A549 (cell line): ENCODE measurements at regions not wholly inside any gene's neighbourhood (a gene's known extent, or its start where the extent isn't known, plus 50 kb on each side); places are given as distances from the start of the nearest gene placed in this dataset.

Experiments used
- ATAC-seq, 2 experiments: fragments of 200-7000 bp in 1 of 2; fragments of >200 bp in 1 of 2; cut with Nextera tagmentation in 1 of 2; cut with Tn5 transposase in 1 of 2; 3 replicates each; pipeline versions ENCODE4 v1.8.0 to v1.9.1; 2018 to 2020; ENCODE audit warnings: mild to moderate bottlenecking in 1 of 2, moderate library complexity in 1 of 2
- CTCF ChIA-PET: fragments of 300-600 bp; sonication (Branson Sonifier 250); formaldehyde crosslinking; extraction: SDS; loops from one replicate; lab custom pipeline; 2021; ENCODE audit warnings: antibody characterized with exemption, inconsistent platforms; lab: Yijun Ruan, JAX
- POLR2A ChIA-PET: fragments of 350-600 bp; formaldehyde crosslinking; extraction: SDS; loops from one replicate; lab custom pipeline; 2021; ENCODE audit warnings: antibody characterized with exemption, inconsistent platforms; lab: Yijun Ruan, JAX
- DNase-seq, 2 experiments: peaks; one replicate each; pipeline versions ENCODE4 v3.0.0 to v3.0.0-alpha.2; 2011 to 2016; ENCODE audit warnings: low read depth in 1 of 2, low spot score in 1 of 2
- FAIRE-seq: peaks from 2 replicates; lab custom pipeline; 2011; peaks lifted over from hg19 to GRCh38; lab: Jason Lieb, UNC
- H3K27ac ChIP-seq, 2 experiments: fragments of >200 bp; sonication (Bioruptor Twin); formaldehyde crosslinking; 3 replicates each; pipeline ENCODE4 v1.5.1; 2016 to 2017
- H3K4me1 ChIP-seq: fragments of >200 bp; sonication (Bioruptor Twin); formaldehyde crosslinking; 3 replicates; pipeline ENCODE4 v1.6.1; 2016
- H3K4me2 ChIP-seq: fragments of >200 bp; sonication (Bioruptor Twin); formaldehyde crosslinking; 3 replicates; pipeline ENCODE4 v1.6.1; 2016
- H3K4me3 ChIP-seq: fragments of >200 bp; sonication (Bioruptor Twin); formaldehyde crosslinking; 3 replicates; pipeline ENCODE4 v1.5.1; 2016
- H3K9me3 ChIP-seq: fragments of >200 bp; sonication (Bioruptor Twin); formaldehyde crosslinking; 3 replicates; pipeline ENCODE4 v1.6.1; 2016
- CBX2 ChIP-seq: fragments of 200-600 bp; sonication (generic); IDR thresholded peaks from 2 replicates; pipeline ENCODE4 v1.6.1; 2016; ENCODE audit warnings: low read depth, mild to moderate bottlenecking, borderline replicate concordance
- EHF ChIP-seq: fragments of 250-450 bp; sonication (Bioruptor Pico); IDR thresholded peaks from 2 replicates; pipeline ENCODE4 v1.5.0; 2020; ENCODE audit warnings: mild to moderate bottlenecking
- ELK1 ChIP-seq: fragments of 150-350 bp; IDR thresholded peaks from 2 replicates; pipeline ENCODE4 v1.6.1; 2014; ENCODE audit warnings: low read depth, mild to moderate bottlenecking, low read length
- EP300 ChIP-seq, 2 experiments: fragments of >200 bp; sonication (Bioruptor Twin); formaldehyde crosslinking; IDR thresholded peaks; 2 replicates in 1 of 2; 3 replicates in 1 of 2; pipeline ENCODE4 v1.6.1; 2016 to 2017
- ESRRA ChIP-seq: fragments of 150-350 bp; IDR thresholded peaks from 2 replicates; pipeline ENCODE4 v1.6.1; 2014; ENCODE audit warnings: mild to moderate bottlenecking, low read length, borderline replicate concordance
- FOSB ChIP-seq: fragments of 250-450 bp; sonication (Bioruptor Pico); IDR thresholded peaks from 2 replicates; pipeline ENCODE4 v1.5.0; 2020; ENCODE audit warnings: mild to moderate bottlenecking, moderate library complexity
- GATA3 ChIP-seq: IDR thresholded peaks from 2 replicates; pipeline ENCODE4 v1.6.1; 2012; ENCODE audit warnings: borderline replicate concordance
- HDAC2 ChIP-seq: fragments of 200-600 bp; sonication (generic); IDR thresholded peaks from 2 replicates; pipeline ENCODE4 v1.6.1; 2016
- HES2 ChIP-seq: fragments of >200 bp; sonication (Bioruptor Twin); formaldehyde crosslinking; IDR thresholded peaks from 2 replicates; pipeline ENCODE4 v1.6.1; 2016
- HMGXB4 ChIP-seq: fragments of 250-450 bp; sonication (Bioruptor Pico); IDR thresholded peaks from 2 replicates; pipeline ENCODE4 v1.5.0; 2021; ENCODE audit warnings: mild to moderate bottlenecking, moderate library complexity, borderline replicate concordance
- HOXB13 ChIP-seq: fragments of 250-450 bp; sonication (Bioruptor Pico); IDR thresholded peaks from 2 replicates; pipeline ENCODE4 v1.5.0; 2020; ENCODE audit warnings: low read depth, mild to moderate bottlenecking, moderate library complexity
- JUNB ChIP-seq: fragments of >200 bp; sonication (Bioruptor Twin); formaldehyde crosslinking; IDR thresholded peaks from 2 replicates; pipeline ENCODE4 v1.6.1; 2016
- KDM5A ChIP-seq: fragments of 200-600 bp; sonication (generic); IDR thresholded peaks from 2 replicates; pipeline ENCODE4 v1.6.1; 2016; ENCODE audit warnings: antibody characterized with exemption, mild to moderate bottlenecking
- MAX ChIP-seq: IDR thresholded peaks from 2 replicates; pipeline ENCODE4 v1.6.1; 2012
- NFE2L2 ChIP-seq: fragments of 150-350 bp; conservative IDR thresholded peaks from 2 replicates; pipeline ENCODE4 v1.6.1; 2014; ENCODE audit warnings: low read length
- NPAS2 ChIP-seq: fragments of 250-450 bp; sonication (Bioruptor Pico); IDR thresholded peaks from 2 replicates; pipeline ENCODE4 v1.8.0; 2022; ENCODE audit warnings: mild to moderate bottlenecking, moderate library complexity, borderline replicate concordance
- NR3C1 ChIP-seq: fragments of >200 bp; sonication (Bioruptor Twin); formaldehyde crosslinking; IDR thresholded peaks from 3 replicates; pipeline ENCODE4 v1.6.1; 2017
- PBX3 ChIP-seq: IDR thresholded peaks from 2 replicates; pipeline ENCODE4 v1.6.1; 2012
- RCOR1 ChIP-seq: fragments of 150-350 bp; IDR thresholded peaks from 2 replicates; pipeline ENCODE4 v1.6.1; 2014; ENCODE audit warnings: antibody characterized with exemption, low read length, low read depth
- USF2 ChIP-seq: fragments of 450-650 bp; IDR thresholded peaks from 2 replicates; pipeline ENCODE4 v1.6.1; 2014; ENCODE audit warnings: antibody characterized with exemption
- ZC3H11A ChIP-seq: fragments of 450-650 bp; IDR thresholded peaks from 2 replicates; pipeline ENCODE4 v1.6.1; 2014; ENCODE audit warnings: antibody characterized with exemption, mild to moderate bottlenecking
- ZNF302 ChIP-seq: fragments of 250-450 bp; sonication (Bioruptor Pico); IDR thresholded peaks from 2 replicates; pipeline ENCODE4 v1.9.0; 2021; ENCODE audit warnings: inconsistent platforms, mild to moderate bottlenecking, moderate library complexity
- WGBS: methylation state at CpG from one replicate; pipeline ENCODE4 v1.1.6; 2017; ENCODE audit errors: missing lambda C conversion rate; 5-methylcytosine and 5-hydroxymethylcytosine counted together

- TF ChIP-seq HMGXB4 (CRISPR knock-in tag): no peak
- TF ChIP-seq ZC3H11A: no peak
- no peak for TF ChIP-seq MAX
- TF ChIP-seq, all 56 proteins: peak for 0
Observed at GRCh38 chrX:143171703-143172102, 146.0 kb downstream of the SPANXN4 start (continued).

GRCh38 chrX:143165778-143166177 is 140.1 kb downstream of the SPANXN4 start:
- ATAC-seq: no peak
- ChIA-PET POLR2A (no interaction called here), CTCF (no interaction called here)
- 0% methylated on average over 1 of the region's 1 CpG for WGBS
- H3K27ac ChIP-seq: no peak overlapping the region
- peak; percentile 68 for FAIRE-seq
- H3K4me3 ChIP-seq: no peak overlapping the region
- H3K4me1 ChIP-seq: no peaks in the 10 kb centered on the region
- no peak for DNase-seq
- H3K4me2 ChIP-seq: no peak overlapping the region
- TF ChIP-seq NPAS2 (CRISPR knock-in tag): no peak
- no peak for TF ChIP-seq ZNF302 (CRISPR knock-in tag)
- TF ChIP-seq GATA3: no peak
- TF ChIP-seq EHF (CRISPR knock-in tag): no peak
- no peak for TF ChIP-seq EP300 (IDR thresholded peaks at IDR 0.05)
- H3K9me3 ChIP-seq: no peaks in the 10 kb centered on the region

GRCh38 chrX:143139681-143140080 is 114.0 kb downstream of the SPANXN4 start:
- H3K4me1 ChIP-seq: no peaks in the 10 kb centered on the region
- WGBS: 0% methylated on average over 2 of the region's 2 CpGs
- no peak overlapping the region for H3K4me3 ChIP-seq
- POLR2A ChIA-PET: no interaction called here
- no peak overlapping the region for H3K27ac ChIP-seq
- ATAC-seq: no peak
- no peak for FAIRE-seq
- no peak overlapping the region for H3K4me2 ChIP-seq
- no peak for TF ChIP-seq KDM5A
- TF ChIP-seq, all 56 proteins: peak for 0
- CTCF ChIA-PET: no interaction called here
- DNase-seq: no peak
- H3K9me3 ChIP-seq: no peaks in the 10 kb centered on the region

GRCh38 chrX:143121477-143121876 is 95.7 kb downstream of the SPANXN4 start:
- no peak for DNase-seq
- POLR2A ChIA-PET: no interaction called here
- Histone ChIP-seq H3K27ac (no peak overlapping the region), H3K4me3 (no peak overlapping the region), H3K4me1 (no peaks in the 10 kb centered on the region), H3K9me3 (no peaks in the 10 kb centered on the region)
- WGBS: 7% methylated on average over 4 of the region's 4 CpGs
- FAIRE-seq: no peak
- TF ChIP-seq ESRRA (no peak), JUNB (no peak), NPAS2 (CRISPR knock-in tag) (no peak), PBX3 (no peak), HES2 (no peak), NR3C1 (no peak), NFE2L2 (no peak), HMGXB4 (CRISPR knock-in tag) (no peak), ELK1 (no peak), MAX (no peak), ZC3H11A (no peak), RCOR1 (no peak), GATA3 (no peak), HOXB13 (CRISPR knock-in tag) (no peak), FOSB (CRISPR knock-in tag) (no peak), USF2 (no peak), HDAC2 (no peak), CBX2 (no peak), KDM5A (no peak)
- TF ChIP-seq, all 56 proteins: peak for 0
- no peak overlapping the region for H3K4me2 ChIP-seq
- ATAC-seq: no peak
- CTCF ChIA-PET: no interaction called here
